ENCODE measurements at regions not wholly inside any gene's neighbourhood (a gene's known extent, or its start where the extent isn't known, plus 50 kb on each side); places are given as distances from the start of the nearest gene placed in this dataset.

GRCh38 chr5:135229122-135229521 lies 169.9 kb downstream of the MACROH2A1 start:
- intact Hi-C loops (cut with micrococcal nuclease) = no loop called here
- TF ChIP-seq CTCF (IDR thresholded peaks at IDR 0.05; ENCODE audit: borderline replicate concordance) = no peak
- Histone ChIP-seq H3K36me3 (no peaks in the 10 kb centered on the region), H3K27me3 (ENCODE audit: low read depth) (no peaks in the 10 kb centered on the region), H3K4me1 (peaks cover 26% of the 10 kb centered on the region), H3K27ac (replicated peaks) (no peak overlapping the region), H3K4me3 (no peak overlapping the region), H3K9me3 (replicated peaks) (no peaks in the 10 kb centered on the region)
- no peak for DNase-seq

- no peaks in the 10 kb centered on the region for H3K9me3 ChIP-seq (replicated peaks)
- no peak for TF ChIP-seq CTCF (IDR thresholded peaks at IDR 0.05; ENCODE audit: borderline replicate concordance)
- H3K27me3 ChIP-seq (ENCODE audit: low read depth) = no peaks in the 10 kb centered on the region
- H3K36me3 ChIP-seq = no peaks in the 10 kb centered on the region
- intact Hi-C loops (cut with micrococcal nuclease) = no loop called here
- H3K4me3 ChIP-seq = no peak overlapping the region
- no peak overlapping the region for H3K27ac ChIP-seq (replicated peaks)
- H3K4me1 ChIP-seq = peaks cover 23% of the 10 kb centered on the region
- DNase-seq = no peak
These were observed 170.8 kb downstream of the MACROH2A1 start for GRCh38 chr5:135228222-135228621.

- no peak for TF ChIP-seq CTCF (IDR thresholded peaks at IDR 0.05; ENCODE audit: borderline replicate concordance)
- intact Hi-C loops (cut with micrococcal nuclease) = no loop called here
- no peak for DNase-seq
These were observed 171.7 kb downstream of the MACROH2A1 start for GRCh38 chr5:135227064-135228022.

GRCh38 chr5:135225856-135226560 lies 173.0 kb downstream of the MACROH2A1 start:
- DNase-seq = no peak
- no peak overlapping the region for H3K27ac ChIP-seq (replicated peaks)

More at GRCh38 chr5:135227064-135228022, 171.7 kb downstream of the MACROH2A1 start:
- Histone ChIP-seq H3K27me3 (ENCODE audit: low read depth) (no peaks in the 10 kb centered on the region), H3K9me3 (replicated peaks) (no peaks in the 10 kb centered on the region), H3K36me3 (no peaks in the 10 kb centered on the region), H3K27ac (replicated peaks) (no peak overlapping the region), H3K4me1 (peaks cover 17% of the 10 kb centered on the region), H3K4me3 (no peak overlapping the region)

More at GRCh38 chr5:135225856-135226560, 173.0 kb downstream of the MACROH2A1 start:
- Histone ChIP-seq H3K36me3 (no peaks in the 10 kb centered on the region), H3K4me1 (peaks cover 17% of the 10 kb centered on the region), H3K9me3 (replicated peaks) (no peaks in the 10 kb centered on the region), H3K27me3 (ENCODE audit: low read depth) (no peaks in the 10 kb centered on the region), H3K4me3 (no peak overlapping the region)
- intact Hi-C loops (cut with micrococcal nuclease) = no loop called here
- TF ChIP-seq CTCF (IDR thresholded peaks at IDR 0.05; ENCODE audit: borderline replicate concordance) = no peak

Data from left ventricle myocardium inferior (tissue), 1 donor.